MM.1S (cell line): ENCODE measurements at regions not wholly inside any gene's neighbourhood (a gene's known extent, or its start where the extent isn't known, plus 50 kb on each side); places are given as distances from the start of the nearest gene placed in this dataset.

ENCODE experiments used
- EZH2 ChIP-seq: fragments of 300-600 bp; sonication (generic); optimal IDR thresholded peaks from 2 replicates; pipeline ENCODE3; 2017; ENCODE audit warnings: low read depth, mild to moderate bottlenecking, antibody characterized with exemption, low read length, mixed read lengths
- EZH2phosphoT487 ChIP-seq: fragments of 300-600 bp; sonication (generic); IDR thresholded peaks from 2 replicates; pipeline ENCODE4 v1.6.1; 2018; ENCODE audit warnings: antibody characterized with exemption, low read length
- TF ChIP-seq, protein P1 (sequence below): fragments of 300-600 bp; sonication (generic); IDR thresholded peaks from 2 replicates; pipeline ENCODE4 v1.5.1; 2016; ENCODE audit warnings: antibody characterized with exemption, low read length, mixed read lengths

DNA sequence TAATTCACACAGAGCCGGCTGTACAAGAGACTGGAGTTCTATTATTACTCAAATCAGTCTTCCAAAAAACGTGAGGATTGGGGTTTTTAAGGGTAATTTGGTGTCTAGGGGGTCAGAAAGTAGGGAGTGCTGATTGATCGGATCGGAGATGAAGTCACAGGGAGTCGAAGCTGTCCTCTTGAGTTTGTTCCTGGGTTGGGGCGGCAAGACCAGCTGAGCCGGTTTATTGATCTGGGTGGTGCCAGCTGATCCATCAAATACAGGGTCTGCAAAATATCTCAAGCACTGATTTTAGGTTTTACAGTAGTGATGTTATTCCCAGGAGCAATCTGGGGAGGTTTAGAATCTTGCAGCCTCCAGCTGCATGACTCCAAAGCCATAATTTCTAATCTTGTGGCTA, 262.7 kb downstream of the KCNRG start:
- TF ChIP-seq, protein P1, sequence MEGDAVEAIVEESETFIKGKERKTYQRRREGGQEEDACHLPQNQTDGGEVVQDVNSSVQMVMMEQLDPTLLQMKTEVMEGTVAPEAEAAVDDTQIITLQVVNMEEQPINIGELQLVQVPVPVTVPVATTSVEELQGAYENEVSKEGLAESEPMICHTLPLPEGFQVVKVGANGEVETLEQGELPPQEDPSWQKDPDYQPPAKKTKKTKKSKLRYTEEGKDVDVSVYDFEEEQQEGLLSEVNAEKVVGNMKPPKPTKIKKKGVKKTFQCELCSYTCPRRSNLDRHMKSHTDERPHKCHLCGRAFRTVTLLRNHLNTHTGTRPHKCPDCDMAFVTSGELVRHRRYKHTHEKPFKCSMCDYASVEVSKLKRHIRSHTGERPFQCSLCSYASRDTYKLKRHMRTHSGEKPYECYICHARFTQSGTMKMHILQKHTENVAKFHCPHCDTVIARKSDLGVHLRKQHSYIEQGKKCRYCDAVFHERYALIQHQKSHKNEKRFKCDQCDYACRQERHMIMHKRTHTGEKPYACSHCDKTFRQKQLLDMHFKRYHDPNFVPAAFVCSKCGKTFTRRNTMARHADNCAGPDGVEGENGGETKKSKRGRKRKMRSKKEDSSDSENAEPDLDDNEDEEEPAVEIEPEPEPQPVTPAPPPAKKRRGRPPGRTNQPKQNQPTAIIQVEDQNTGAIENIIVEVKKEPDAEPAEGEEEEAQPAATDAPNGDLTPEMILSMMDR = no peak
- TF ChIP-seq EZH2phosphoT487 (no peak), EZH2 (no peak)
